GM23338 (cell line): ENCODE measurements at regions not wholly inside any gene's neighbourhood (a gene's known extent, or its start where the extent isn't known, plus 50 kb on each side); places are given as distances from the start of the nearest gene placed in this dataset.

Experiments used
- CTCF ChIP-seq, 2 experiments: fragments of 200-600 bp in 1 of 2; sonication (generic) in 1 of 2; conservative IDR thresholded peaks; 2 replicates each; pipeline versions ENCODE4 v1.5.1 to v1.6.1; 2016 to 2017; ENCODE audit warnings: antibody characterized with exemption in 2 of 2, low read depth in 2 of 2, mild to moderate bottlenecking in 2 of 2, moderate library complexity in 1 of 2
- ETS1 ChIP-seq: IDR thresholded peaks from 2 replicates; pipeline ENCODE4 v1.6.1; 2016; ENCODE audit warnings: antibody characterized with exemption
- EZH2 ChIP-seq: fragments of 200-600 bp; sonication (generic); IDR thresholded peaks from one replicate; pipeline ENCODE4 v1.8.0; 2017; ENCODE audit warnings: antibody characterized with exemption, mild to moderate bottlenecking, low read depth; ENCODE audit not compliant: unreplicated experiment

- TF ChIP-seq CTCF (conservative IDR thresholded peaks at IDR 0.05; ENCODE audit: low read depth in 2 of 2) (no peak), EZH2 (no peak), ETS1 (no peak)
These were observed 63.8 kb upstream of the SLC4A4 start for GRCh38 chr4:71275004-71275403.
